WERI-Rb-1 (cell line): ENCODE measurements at regions not wholly inside any gene's neighbourhood (a gene's known extent, or its start where the extent isn't known, plus 50 kb on each side); places are given as distances from the start of the nearest gene placed in this dataset.

ENCODE experiments used
- DNase-seq: peaks from one replicate; pipeline ENCODE4 v3.0.0-alpha.2; 2020
- H3K27ac ChIP-seq: fragments of 250-450 bp; sonication (Bioruptor Pico); 2 replicates; pipeline ENCODE4 v1.5.1; 2020; ENCODE audit warnings: mild to moderate bottlenecking, moderate library complexity
- H3K27me3 ChIP-seq: fragments of 250-450 bp; sonication (Bioruptor Pico); 2 replicates; pipeline ENCODE4 v1.5.1; 2021; ENCODE audit warnings: mild to moderate bottlenecking, low read depth, moderate library complexity; ENCODE audit not compliant: insufficient read depth, severe bottlenecking
- H3K36me3 ChIP-seq: fragments of 250-450 bp; sonication (Bioruptor Pico); 2 replicates; pipeline ENCODE4 v1.5.1; 2020; ENCODE audit warnings: mild to moderate bottlenecking, moderate library complexity
- H3K4me3 ChIP-seq: 2 replicates; pipeline ENCODE4 v1.5.1; 2011; ENCODE audit warnings: low read depth, mild to moderate bottlenecking, control low read depth, low read length
- H3K9me3 ChIP-seq: fragments of 250-450 bp; sonication (Bioruptor Pico); 2 replicates; pipeline ENCODE4 v1.5.1; 2021; ENCODE audit warnings: mild to moderate bottlenecking, moderate library complexity; ENCODE audit not compliant: severe bottlenecking
- TF ChIP-seq, protein P1 (sequence below): IDR thresholded peaks from 2 replicates; pipeline ENCODE4 v1.5.1; 2011; ENCODE audit warnings: low read depth, mild to moderate bottlenecking, control low read depth, inconsistent platforms, low read length

DNA sequence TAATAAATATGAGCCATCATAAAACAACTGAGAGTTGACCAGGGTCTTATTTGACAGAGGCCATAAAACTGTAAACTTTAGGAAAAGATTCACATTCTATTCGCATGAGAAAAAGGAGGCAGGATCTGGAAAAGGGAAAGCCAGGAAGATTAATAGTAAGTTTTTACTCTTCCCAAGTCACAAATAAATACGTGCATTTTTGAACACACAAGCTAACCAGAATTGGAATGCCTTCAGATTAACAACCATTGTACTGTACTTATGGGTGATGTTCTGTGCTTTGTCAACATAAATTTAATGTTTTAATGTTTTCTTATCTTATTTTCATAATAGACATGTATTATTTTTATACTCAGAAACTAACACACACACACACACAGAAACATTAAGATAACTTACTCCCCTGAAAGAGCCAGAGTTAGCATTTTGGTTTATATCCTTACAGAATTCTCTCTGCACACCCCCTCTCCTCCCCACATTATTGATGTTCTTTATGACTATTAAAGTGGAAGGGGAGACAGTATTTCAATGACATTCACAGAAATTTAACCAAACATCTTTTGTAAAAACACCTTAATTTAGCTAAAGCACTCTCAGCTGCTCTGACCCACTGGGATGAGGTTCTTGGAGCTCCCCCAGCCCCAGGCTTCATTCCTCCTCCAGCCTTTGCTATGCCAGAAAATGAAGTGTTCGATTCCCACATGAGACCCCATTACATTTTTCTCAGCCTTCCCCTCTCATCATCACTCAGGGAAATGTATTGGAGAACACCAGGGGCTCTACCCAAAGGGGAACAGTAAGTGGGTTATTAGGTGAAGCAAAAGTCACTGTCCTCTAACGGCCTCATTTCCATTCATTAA, 155.5 kb downstream of the ESM1 start:
- DNase-seq, result no peak
- H3K9me3 ChIP-seq, result no peaks in the 10 kb centered on the region
- H3K36me3 ChIP-seq, result no peaks in the 10 kb centered on the region
- no peak overlapping the region for H3K27ac ChIP-seq
- no peaks in the 10 kb centered on the region for H3K27me3 ChIP-seq
- no peak overlapping the region for H3K4me3 ChIP-seq
- TF ChIP-seq, protein P1, sequence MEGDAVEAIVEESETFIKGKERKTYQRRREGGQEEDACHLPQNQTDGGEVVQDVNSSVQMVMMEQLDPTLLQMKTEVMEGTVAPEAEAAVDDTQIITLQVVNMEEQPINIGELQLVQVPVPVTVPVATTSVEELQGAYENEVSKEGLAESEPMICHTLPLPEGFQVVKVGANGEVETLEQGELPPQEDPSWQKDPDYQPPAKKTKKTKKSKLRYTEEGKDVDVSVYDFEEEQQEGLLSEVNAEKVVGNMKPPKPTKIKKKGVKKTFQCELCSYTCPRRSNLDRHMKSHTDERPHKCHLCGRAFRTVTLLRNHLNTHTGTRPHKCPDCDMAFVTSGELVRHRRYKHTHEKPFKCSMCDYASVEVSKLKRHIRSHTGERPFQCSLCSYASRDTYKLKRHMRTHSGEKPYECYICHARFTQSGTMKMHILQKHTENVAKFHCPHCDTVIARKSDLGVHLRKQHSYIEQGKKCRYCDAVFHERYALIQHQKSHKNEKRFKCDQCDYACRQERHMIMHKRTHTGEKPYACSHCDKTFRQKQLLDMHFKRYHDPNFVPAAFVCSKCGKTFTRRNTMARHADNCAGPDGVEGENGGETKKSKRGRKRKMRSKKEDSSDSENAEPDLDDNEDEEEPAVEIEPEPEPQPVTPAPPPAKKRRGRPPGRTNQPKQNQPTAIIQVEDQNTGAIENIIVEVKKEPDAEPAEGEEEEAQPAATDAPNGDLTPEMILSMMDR, result no peak

DNA sequence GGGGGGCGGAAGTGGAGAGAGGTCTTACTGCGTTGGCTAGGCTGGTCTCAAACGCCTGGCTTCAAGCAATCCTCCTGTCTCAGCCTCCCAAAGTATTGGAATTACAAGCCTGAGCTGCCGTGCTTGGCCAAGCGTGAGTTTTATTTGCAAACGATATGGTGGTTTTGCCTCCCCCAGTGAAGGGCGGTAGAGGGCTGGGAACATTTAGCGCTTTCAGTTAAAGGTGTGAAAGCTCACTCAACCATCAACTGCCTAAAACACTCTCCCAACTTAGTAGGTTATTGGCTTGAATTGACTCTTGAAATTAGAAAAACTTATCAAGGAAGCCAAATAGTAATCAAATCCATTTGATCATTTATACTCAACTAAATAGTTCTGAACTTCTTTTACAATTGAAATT, 156.3 kb downstream of the ESM1 start:
- TF ChIP-seq, protein P1, result no peak
- no peak for DNase-seq
- Histone ChIP-seq H3K9me3 (no peaks in the 10 kb centered on the region), H3K27me3 (no peaks in the 10 kb centered on the region), H3K4me3 (no peak overlapping the region), H3K27ac (no peak overlapping the region), H3K36me3 (no peaks in the 10 kb centered on the region)

DNA sequence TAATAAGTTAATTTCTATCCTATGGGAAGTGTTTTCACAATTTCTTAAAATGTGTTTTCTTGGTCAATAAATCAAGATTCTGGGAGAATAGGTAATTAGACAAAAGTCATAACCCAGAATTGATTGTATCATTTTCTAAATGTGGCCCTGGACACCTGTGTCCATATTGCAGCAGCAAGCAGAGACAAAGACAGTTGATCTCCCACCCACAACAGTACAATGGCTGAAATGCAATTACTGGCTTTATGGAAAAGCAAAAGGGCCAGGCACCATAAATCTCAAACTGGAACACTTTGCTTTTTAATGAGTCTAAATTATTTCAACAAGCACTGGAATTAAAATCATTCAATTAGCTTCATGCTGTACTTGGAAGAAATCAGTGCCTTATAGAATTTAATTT, 157.2 kb downstream of the ESM1 start:
- TF ChIP-seq, protein P1, result no peak
- H3K27ac ChIP-seq, result no peak overlapping the region
- no peaks in the 10 kb centered on the region for H3K27me3 ChIP-seq
- no peaks in the 10 kb centered on the region for H3K36me3 ChIP-seq
- no peak for DNase-seq
- H3K9me3 ChIP-seq, result no peaks in the 10 kb centered on the region
- no peak overlapping the region for H3K4me3 ChIP-seq

DNA sequence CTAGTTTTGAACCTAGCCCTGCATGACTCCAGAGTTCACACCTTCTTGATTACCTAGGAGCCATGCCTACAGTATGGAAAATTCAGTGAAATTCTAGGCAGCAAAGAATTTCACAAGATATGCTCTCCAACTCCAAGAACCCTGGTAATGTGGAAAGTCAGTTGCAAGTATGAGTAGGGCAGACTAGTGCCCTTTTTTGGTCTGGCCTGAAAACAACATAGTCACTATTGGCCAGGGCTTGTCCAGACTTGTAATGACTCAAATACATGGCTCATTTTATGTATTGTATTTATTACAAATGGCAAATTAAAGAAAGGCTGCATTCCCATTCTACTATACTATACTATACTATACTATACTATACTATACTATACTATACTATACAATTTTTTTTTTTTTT, 160.4 kb downstream of the ESM1 start:
- TF ChIP-seq, protein P1, result no peak
- DNase-seq, result no peak

DNA sequence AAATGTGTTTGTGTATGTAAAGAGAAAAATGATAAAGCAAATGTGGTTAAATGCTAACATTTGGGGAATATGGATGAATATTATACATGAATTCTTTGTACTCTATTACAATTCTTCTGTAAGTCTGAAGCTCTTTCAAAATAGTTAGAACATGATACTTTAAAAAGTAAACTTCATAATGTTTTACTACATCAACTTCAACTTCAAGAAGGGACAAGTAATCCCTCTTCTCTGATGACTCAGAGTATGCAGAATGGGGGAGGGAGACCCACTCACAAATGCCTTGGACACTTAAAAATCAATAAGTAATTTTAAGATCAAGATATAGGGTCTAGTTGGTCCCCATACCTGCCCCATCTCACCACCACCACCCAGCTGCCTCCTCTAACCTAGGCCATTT, 162.4 kb downstream of the ESM1 start:
- Histone ChIP-seq H3K9me3 (no peaks in the 10 kb centered on the region), H3K27ac (no peak overlapping the region), H3K36me3 (no peaks in the 10 kb centered on the region), H3K4me3 (no peak overlapping the region), H3K27me3 (no peaks in the 10 kb centered on the region)
- TF ChIP-seq, protein P1, result no peak
- DNase-seq, result no peak

More for the DNA sequence above, 160.4 kb downstream of the ESM1 start:
- Histone ChIP-seq H3K27me3 (no peaks in the 10 kb centered on the region), H3K36me3 (no peaks in the 10 kb centered on the region), H3K9me3 (no peaks in the 10 kb centered on the region), H3K4me3 (no peak overlapping the region), H3K27ac (no peak overlapping the region)

DNA sequence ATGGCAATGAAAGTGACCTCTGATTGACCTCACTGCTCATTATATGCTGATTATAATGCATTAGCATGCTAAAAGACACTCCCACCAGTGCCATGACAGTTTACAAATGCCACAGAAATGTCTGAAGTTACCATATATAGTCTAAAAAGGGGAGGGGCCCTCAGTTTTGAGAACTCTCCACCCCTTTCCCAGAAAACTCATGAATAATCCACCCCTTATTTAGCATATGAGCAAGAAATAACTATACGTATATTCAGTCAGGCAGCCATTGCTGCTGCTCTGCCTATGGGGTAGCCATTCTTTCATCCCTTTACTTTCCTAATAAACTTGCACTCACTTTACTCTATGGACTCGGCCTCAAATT, 163.1 kb downstream of the ESM1 start:
- TF ChIP-seq, protein P1, result no peak
- no peaks in the 10 kb centered on the region for H3K36me3 ChIP-seq

More for the DNA sequence above, 163.1 kb downstream of the ESM1 start:
- DNase-seq, result no peak
- Histone ChIP-seq H3K27ac (no peak overlapping the region), H3K9me3 (no peaks in the 10 kb centered on the region), H3K27me3 (no peaks in the 10 kb centered on the region), H3K4me3 (no peak overlapping the region)
